NCI-H1048 (cell line): ENCODE measurements at regions not wholly inside any gene's neighbourhood (a gene's known extent, or its start where the extent isn't known, plus 50 kb on each side); places are given as distances from the start of the nearest gene placed in this dataset.
"Not testable (repeated sequence)": the region's sequence is repeated elsewhere in the genome, so short reads cannot be mapped to it uniquely, and the experiment has no call there.

Source experiments
- DNase-seq: peaks from one replicate; lab custom pipeline; 2025; lab: John Stamatoyannopoulos, UW

GRCh38 chr7:156515911-156516790 is 124.4 kb upstream of the RNF32 start:
- no peak for DNase-seq

- no peak for DNase-seq
Measured at GRCh38 chr7:156514851-156515250, 125.7 kb upstream of the RNF32 start.

DNA sequence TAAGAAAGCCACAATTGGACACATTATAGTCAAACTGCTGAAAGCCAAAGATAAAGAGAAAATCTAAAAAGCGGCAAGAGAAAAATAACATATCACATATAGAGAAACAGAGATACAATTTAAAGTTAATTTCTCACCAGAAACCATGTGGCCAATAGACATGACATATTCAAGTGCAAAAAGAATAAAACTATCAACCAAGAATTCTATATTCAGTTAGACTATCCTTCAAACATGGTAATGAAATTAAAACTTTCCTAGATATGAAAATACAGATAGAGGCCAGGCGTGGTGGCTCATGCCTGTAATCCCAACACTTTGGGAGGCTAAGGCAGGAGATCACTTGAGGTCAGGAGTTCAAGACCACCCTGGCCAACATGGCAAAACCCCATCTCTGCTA is 129.1 kb upstream of the RNF32 start:
- DNase-seq: no peak

DNA sequence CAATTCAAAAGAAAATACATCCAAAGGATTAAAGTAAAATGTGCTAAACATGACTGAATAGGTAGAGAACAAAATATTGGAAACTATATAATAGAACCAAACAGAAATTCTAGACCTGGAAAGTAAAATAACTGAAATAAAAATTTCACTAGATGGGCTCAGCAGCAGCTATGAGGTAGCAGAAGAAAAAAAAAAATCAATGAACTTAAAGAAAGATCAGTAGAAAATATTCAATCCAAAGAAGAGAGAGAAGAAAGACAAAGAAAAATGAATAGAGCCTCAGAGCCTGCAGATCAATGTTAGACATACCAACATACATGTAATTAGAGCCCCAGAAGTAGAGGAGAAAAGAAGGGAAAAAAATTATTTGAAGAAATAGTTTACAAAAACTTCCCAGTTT is 129.6 kb upstream of the RNF32 start:
- DNase-seq: no peak

- no peak for DNase-seq
Measured at GRCh38 chr7:156509216-156509615, 131.4 kb upstream of the RNF32 start.

GRCh38 chr7:156505876-156506275 is 134.7 kb upstream of the RNF32 start:
- no peak for DNase-seq

GRCh38 chr7:156504687-156505545 is 135.7 kb upstream of the RNF32 start:
- no peak for DNase-seq

GRCh38 chr7:156504006-156504405 is 136.6 kb upstream of the RNF32 start:
- DNase-seq: no peak

DNA sequence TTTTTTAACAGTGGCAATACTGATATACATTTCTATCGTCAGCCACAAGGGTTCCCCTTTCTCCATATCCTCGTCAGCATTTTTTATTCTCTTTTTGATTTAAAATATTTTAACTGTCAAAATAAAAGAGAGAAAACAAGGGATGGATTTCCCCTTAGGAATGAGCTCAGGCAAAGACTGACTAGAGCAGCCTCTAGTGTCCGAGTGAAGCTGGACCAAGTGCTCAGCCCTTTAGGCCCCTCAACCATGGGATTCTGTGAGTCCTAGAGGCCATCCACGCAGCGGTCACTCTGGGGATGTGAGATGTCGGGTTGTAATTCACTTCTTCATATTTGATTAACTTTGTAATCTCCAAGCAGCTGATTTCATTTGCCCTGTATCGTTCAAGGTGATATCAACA is 137.4 kb upstream of the RNF32 start:
- no peak for DNase-seq

DNA sequence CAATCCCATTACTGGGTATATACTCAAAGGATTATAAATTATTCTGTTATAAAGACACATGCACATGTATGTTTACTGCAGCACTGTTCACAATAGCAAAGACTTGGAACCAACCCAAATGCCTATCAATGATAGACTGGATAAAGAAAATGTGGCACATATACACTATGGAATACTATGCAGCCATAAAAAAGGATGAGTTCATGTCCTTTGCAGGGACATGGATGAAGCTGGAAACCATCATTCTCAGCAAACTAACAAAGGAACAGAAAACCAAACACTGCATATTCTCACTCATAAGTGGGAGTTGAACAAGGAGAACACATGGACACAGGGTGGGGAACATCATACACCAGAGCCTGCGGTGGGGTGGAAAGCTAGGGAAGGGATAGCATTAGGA is 138.8 kb upstream of the RNF32 start:
- DNase-seq: not testable (repeated sequence)

- no peak for DNase-seq
Measured at GRCh38 chr7:156499247-156499881, 141.2 kb upstream of the RNF32 start.

DNA sequence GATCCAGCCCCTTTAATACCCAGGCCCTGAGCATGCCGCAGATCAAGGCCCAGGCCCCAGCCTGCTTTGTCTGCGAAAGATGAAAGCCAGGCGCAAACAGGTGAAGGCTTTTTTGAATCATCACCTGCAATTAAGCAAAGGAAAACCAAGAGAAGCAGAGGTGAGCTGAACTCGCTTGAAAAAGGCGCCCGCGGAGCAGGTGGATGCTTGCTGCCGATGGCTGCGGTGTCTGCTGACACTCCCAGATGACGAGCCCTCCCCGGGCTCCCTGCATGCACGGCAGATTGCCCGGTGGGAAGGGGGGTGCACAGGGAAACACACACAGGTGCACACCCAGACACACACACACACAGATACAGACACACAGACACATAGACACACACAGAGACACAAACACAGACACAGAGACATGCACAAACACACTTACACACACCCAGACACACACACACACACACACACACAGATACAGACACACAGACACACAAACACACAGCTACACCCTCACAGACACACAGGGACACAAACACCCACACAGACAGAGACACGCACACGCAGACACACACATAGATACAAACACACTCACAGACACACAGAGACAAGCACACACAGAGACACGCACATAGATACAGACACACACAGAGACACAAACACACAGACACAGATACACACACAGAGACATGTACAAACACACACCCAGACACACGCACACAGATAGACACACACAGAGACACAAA is 142.6 kb upstream of the RNF32 start:
- DNase-seq: no peak

DNA sequence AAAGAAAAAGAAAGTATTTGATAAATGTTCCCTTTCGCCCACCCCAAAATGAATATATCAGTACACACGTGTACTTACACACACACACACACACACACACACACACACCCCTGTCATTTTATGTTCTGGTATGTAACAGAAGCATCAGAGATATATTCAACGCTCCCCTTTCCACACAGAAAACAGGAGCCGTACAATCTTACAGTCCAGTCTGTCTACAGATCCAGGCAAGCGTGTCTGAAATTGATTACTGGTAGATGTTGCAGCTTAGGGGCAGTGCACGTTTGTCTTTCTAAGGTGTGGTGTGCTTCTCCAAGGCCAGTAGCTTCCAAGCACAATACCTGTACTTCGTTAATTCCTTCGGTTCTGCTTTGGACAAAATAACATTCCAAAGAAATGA is 143.7 kb upstream of the RNF32 start:
- DNase-seq: no peak

GRCh38 chr7:156496363-156496769 is 144.2 kb upstream of the RNF32 start:
- no peak for DNase-seq

GRCh38 chr7:156494960-156495359 is 145.6 kb upstream of the RNF32 start:
- DNase-seq: no peak

- DNase-seq: no peak
Measured at GRCh38 chr7:156493942-156494341, 146.6 kb upstream of the RNF32 start.

DNA sequence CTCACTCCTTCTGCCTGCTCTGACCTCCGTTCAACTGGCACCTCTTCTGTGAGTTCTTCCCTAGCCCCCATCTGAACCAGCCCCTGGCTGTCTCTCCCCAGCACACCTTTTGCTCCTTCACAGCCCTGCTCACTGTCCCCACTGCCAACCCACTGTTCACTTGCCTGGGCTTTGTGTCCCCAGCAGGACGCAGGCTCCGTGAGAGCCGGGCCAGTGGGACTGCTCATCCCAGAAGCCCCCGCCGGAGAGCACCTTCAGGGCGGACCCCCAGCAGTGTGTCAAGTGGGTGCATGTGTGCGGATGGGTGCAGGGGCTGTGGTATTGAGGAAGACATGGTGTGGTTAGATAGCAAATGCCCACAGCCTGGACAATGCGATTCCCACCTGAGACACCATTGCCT is 148.4 kb upstream of the RNF32 start:
- DNase-seq: no peak

GRCh38 chr7:156491435-156491834 is 149.1 kb upstream of the RNF32 start:
- DNase-seq: no peak

DNA sequence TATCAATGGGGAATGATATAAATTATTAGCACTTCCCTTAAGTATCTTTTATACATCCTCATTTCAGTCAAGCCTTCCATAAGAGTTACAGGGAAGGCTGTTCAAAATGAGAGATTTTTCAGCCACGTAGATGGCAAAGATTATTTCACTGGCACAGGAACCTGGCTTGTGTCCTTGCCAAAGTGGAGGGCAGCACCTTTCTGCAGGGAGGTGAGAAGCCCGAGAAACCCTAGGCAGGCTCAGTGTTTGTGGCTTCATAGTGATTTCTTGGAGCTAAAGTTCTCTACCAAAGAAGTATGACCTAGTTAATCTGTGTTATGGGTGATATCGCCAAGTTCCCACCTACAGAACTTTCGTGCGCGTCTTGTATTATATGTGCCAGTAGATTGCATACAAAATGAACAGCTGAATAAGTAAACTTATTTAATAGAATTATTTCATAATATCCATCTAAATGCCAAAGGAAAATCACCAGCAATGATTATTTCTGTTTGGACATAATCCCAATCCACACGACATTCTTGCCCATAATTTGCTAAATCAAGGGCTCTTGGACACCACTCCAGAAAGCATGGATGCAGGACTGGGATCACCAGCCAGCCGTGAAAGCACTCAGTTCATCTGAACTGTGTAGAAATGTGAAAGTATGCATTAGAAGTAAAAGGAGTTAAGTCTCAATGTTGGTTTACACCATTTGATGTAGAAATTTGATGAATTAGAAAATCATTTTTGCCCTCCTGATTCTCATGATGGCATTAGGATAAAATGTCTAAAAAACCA is 150.4 kb upstream of the RNF32 start:
- no peak for DNase-seq

GRCh38 chr7:156487811-156488533 is 152.6 kb upstream of the RNF32 start:
- DNase-seq: no peak
